GM23338 (cell line): ENCODE measurements at regions not wholly inside any gene's neighbourhood (a gene's known extent, or its start where the extent isn't known, plus 50 kb on each side); places are given as distances from the start of the nearest gene placed in this dataset.

ENCODE experiments used
- ATAC-seq: fragments of 200-7000 bp; cut with Tn5 transposase; 3 replicates; pipeline ENCODE4 v1.9.1; 2020
- DNase-seq: peaks from one replicate; pipeline ENCODE4 v3.0.0-alpha.2; 2015; ENCODE audit warnings: low spot score
- H2AFZ ChIP-seq: fragments of 200-600 bp; sonication (generic); 2 replicates; pipeline ENCODE4 v1.8.0; 2016; ENCODE audit warnings: antibody characterized with exemption, mild to moderate bottlenecking, moderate library complexity
- H3F3A ChIP-seq: fragments of 200-600 bp; sonication (generic); replicated peaks from 2 replicates; pipeline ENCODE4 v1.8.0; 2017; ENCODE audit warnings: antibody characterized with exemption, mixed run types, low read depth
- H3K27ac ChIP-seq: fragments of 200-600 bp; sonication (generic); 2 replicates; pipeline ENCODE4 v1.6.1; 2016; ENCODE audit warnings: low read depth
- H3K27me3 ChIP-seq: fragments of 200-600 bp; sonication (generic); 2 replicates; pipeline ENCODE4 v1.8.0; 2016; ENCODE audit warnings: mild to moderate bottlenecking, mixed run types, moderate library complexity; ENCODE audit not compliant: insufficient read depth
- H3K36me3 ChIP-seq: fragments of 200-600 bp; sonication (generic); 2 replicates; pipeline ENCODE4 v1.8.0; 2016; ENCODE audit warnings: mild to moderate bottlenecking; ENCODE audit not compliant: insufficient read depth
- H3K4me1 ChIP-seq: fragments of 200-600 bp; sonication (generic); 2 replicates; pipeline ENCODE4 v1.8.0; 2016; ENCODE audit warnings: mild to moderate bottlenecking, moderate library complexity; ENCODE audit not compliant: insufficient read depth
- H3K4me2 ChIP-seq: fragments of 200-600 bp; sonication (generic); 2 replicates; pipeline ENCODE4 v1.7.1; 2017; ENCODE audit warnings: mixed run types
- H3K4me3 ChIP-seq: fragments of 200-600 bp; sonication (generic); 2 replicates; pipeline ENCODE4 v1.6.1; 2016; ENCODE audit warnings: mixed run types
- H3K79me2 ChIP-seq: fragments of 200-600 bp; sonication (generic); replicated peaks from 2 replicates; pipeline ENCODE4 v1.8.0; 2017; ENCODE audit warnings: mild to moderate bottlenecking; ENCODE audit not compliant: insufficient read depth
- H3K9me2 ChIP-seq: fragments of 200-600 bp; sonication (generic); 2 replicates; pipeline ENCODE4 v1.8.0; 2017; ENCODE audit not compliant: insufficient read depth
- H4K20me1 ChIP-seq: fragments of 200-600 bp; sonication (generic); replicated peaks from 2 replicates; pipeline ENCODE4 v1.8.0; 2017; ENCODE audit warnings: mild to moderate bottlenecking; ENCODE audit not compliant: insufficient read depth
- H3K27ac Mint-ChIP-seq: 2 replicates; pipeline ENCODE4 v1.8.0; 2020; ENCODE audit warnings: inconsistent platforms, mild to moderate bottlenecking, moderate library complexity, mixed read lengths
- H3K27me3 Mint-ChIP-seq: 3 replicates; pipeline ENCODE4 v1.8.0; 2022; ENCODE audit warnings: low read depth, mild to moderate bottlenecking, moderate library complexity, mixed read lengths, inconsistent platforms; ENCODE audit not compliant: insufficient read depth, poor library complexity
- H3K36me3 Mint-ChIP-seq: 3 replicates; pipeline ENCODE4 v1.8.0; 2021; ENCODE audit warnings: low read depth, mild to moderate bottlenecking, inconsistent platforms, moderate library complexity, mixed read lengths
- H3K4me1 Mint-ChIP-seq: 3 replicates; pipeline ENCODE4 v1.8.0; 2020; ENCODE audit warnings: mild to moderate bottlenecking, inconsistent platforms, mixed read lengths
- H3K4me3 Mint-ChIP-seq: 3 replicates; pipeline ENCODE4 v1.8.0; 2021; ENCODE audit warnings: moderate library complexity, mild to moderate bottlenecking, inconsistent platforms, mixed read lengths
- H3K9me3 Mint-ChIP-seq: 3 replicates; pipeline ENCODE4 v1.8.0; 2020; ENCODE audit warnings: moderate library complexity, mild to moderate bottlenecking, inconsistent platforms, mixed read lengths
- CTCF ChIP-seq, 2 experiments: fragments of 200-600 bp in 1 of 2; sonication (generic) in 1 of 2; conservative IDR thresholded peaks; 2 replicates each; pipeline versions ENCODE4 v1.5.1 to v1.6.1; 2016 to 2017; ENCODE audit warnings: antibody characterized with exemption in 2 of 2, low read depth in 2 of 2, mild to moderate bottlenecking in 2 of 2, moderate library complexity in 1 of 2
- ETS1 ChIP-seq: IDR thresholded peaks from 2 replicates; pipeline ENCODE4 v1.6.1; 2016; ENCODE audit warnings: antibody characterized with exemption
- EZH2 ChIP-seq: fragments of 200-600 bp; sonication (generic); IDR thresholded peaks from one replicate; pipeline ENCODE4 v1.8.0; 2017; ENCODE audit warnings: antibody characterized with exemption, mild to moderate bottlenecking, low read depth; ENCODE audit not compliant: unreplicated experiment
- JUNB ChIP-seq: IDR thresholded peaks from one replicate; pipeline ENCODE4 v1.6.1; 2016; ENCODE audit warnings: antibody characterized with exemption; ENCODE audit not compliant: unreplicated experiment
- REST ChIP-seq: IDR thresholded peaks from one replicate; pipeline ENCODE4 v1.6.1; 2018; ENCODE audit warnings: antibody characterized with exemption; ENCODE audit not compliant: unreplicated experiment
- ZNF114 ChIP-seq: fragments of 250-450 bp; sonication (Bioruptor Pico); IDR thresholded peaks from 2 replicates; pipeline ENCODE4 v1.5.0; 2020; ENCODE audit warnings: mild to moderate bottlenecking, moderate library complexity
- ZNF331 ChIP-seq: fragments of 250-450 bp; sonication (Bioruptor Pico); IDR thresholded peaks from 2 replicates; pipeline ENCODE4 v1.5.0; 2020; ENCODE audit warnings: low read depth, mild to moderate bottlenecking, moderate library complexity

GRCh38 chr5:134462761-134463160 is 51.1 kb upstream of the CDKN2AIPNL start:
- Histone ChIP-seq H2AFZ (no peak overlapping the region), H3K4me2 (no peak overlapping the region), H3K79me2 (no peaks in the 10 kb centered on the region), H3K9me2 (no peaks in the 10 kb centered on the region), H3K27me3 (no peaks in the 10 kb centered on the region), H4K20me1 (no peaks in the 10 kb centered on the region), H3K36me3 (no peaks in the 10 kb centered on the region), H3F3A (peaks cover 13% of the 10 kb centered on the region), H3K4me1 (peaks cover 14% of the 10 kb centered on the region), H3K27ac (no peak overlapping the region), H3K4me3 (no peak overlapping the region)
- ATAC-seq (no peak), DNase-seq (peak; percentile 52)
- peaks cover 17% of the 10 kb centered on the region for H3K4me1 Mint-ChIP-seq
- no peak overlapping the region for H3K27ac Mint-ChIP-seq
- no peaks in the 10 kb centered on the region for H3K9me3 Mint-ChIP-seq
- H3K36me3 Mint-ChIP-seq: no peaks in the 10 kb centered on the region
- no peak overlapping the region for H3K4me3 Mint-ChIP-seq
- H3K27me3 Mint-ChIP-seq: peaks cover 8% of the 10 kb centered on the region
- no peak for TF ChIP-seq ZNF114
- no peak for TF ChIP-seq JUNB
- TF ChIP-seq ZNF331: no peak
- no peak for TF ChIP-seq REST
- TF ChIP-seq ETS1: no peak
- TF ChIP-seq CTCF (conservative IDR thresholded peaks at IDR 0.05; ENCODE audit: low read depth in 2 of 2): peak; percentile 43 to 57

- Histone ChIP-seq H3K9me2 (no peaks in the 10 kb centered on the region), H3K36me3 (no peaks in the 10 kb centered on the region), H3K27ac (no peak overlapping the region), H4K20me1 (no peaks in the 10 kb centered on the region), H3K79me2 (no peaks in the 10 kb centered on the region), H3K4me2 (no peak overlapping the region), H2AFZ (no peak overlapping the region), H3F3A (peaks cover 7% of the 10 kb centered on the region), H3K27me3 (no peaks in the 10 kb centered on the region), H3K4me1 (peaks cover 7% of the 10 kb centered on the region), H3K4me3 (no peak overlapping the region)
- Mint-ChIP-seq H3K36me3 (no peaks in the 10 kb centered on the region), H3K4me1 (peaks cover 10% of the 10 kb centered on the region), H3K9me3 (no peaks in the 10 kb centered on the region), H3K27me3 (peaks cover 8% of the 10 kb centered on the region), H3K4me3 (no peak overlapping the region), H3K27ac (no peak overlapping the region)
- DNase-seq (no peak), ATAC-seq (no peak)
- TF ChIP-seq EZH2: no peak
- TF ChIP-seq JUNB: no peak
- TF ChIP-seq ETS1: no peak
Observed at GRCh38 chr5:134462047-134462575, 50.4 kb upstream of the CDKN2AIPNL start.
